NCI-H226 (cell line): ENCODE measurements at regions not wholly inside any gene's neighbourhood (a gene's known extent, or its start where the extent isn't known, plus 50 kb on each side); places are given as distances from the start of the nearest gene placed in this dataset.

ENCODE experiments used
- DNase-seq: peaks from one replicate; pipeline ENCODE4 v3.0.0-alpha.2; 2015

GRCh38 chr4:22097596-22097995 lies 149.0 kb upstream of the KCNIP4 start:
- DNase-seq: no peak

- DNase-seq: no peak
These were observed 145.6 kb upstream of the KCNIP4 start for GRCh38 chr4:22094217-22094616.

DNA sequence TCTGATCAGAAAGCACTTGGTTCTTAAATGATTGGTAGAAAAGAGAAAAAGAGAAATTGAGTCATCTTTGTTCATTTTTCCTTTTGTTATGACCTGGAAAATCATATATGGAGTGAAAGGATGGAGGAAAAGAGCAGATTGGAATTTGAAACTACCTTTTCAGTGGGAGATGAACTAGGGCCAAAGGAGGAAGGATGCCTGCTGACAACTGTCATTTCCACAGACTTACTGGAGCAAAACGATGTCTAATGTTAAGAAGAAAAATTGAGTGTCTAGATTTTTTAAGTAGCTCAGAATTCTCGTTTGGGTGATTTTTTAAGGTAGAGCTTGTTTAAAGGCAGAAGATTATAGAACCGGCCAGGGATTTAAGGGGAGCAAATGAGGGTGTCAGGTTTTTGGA lies 144.6 kb upstream of the KCNIP4 start:
- DNase-seq: no peak

GRCh38 chr4:22091906-22092305 lies 143.3 kb upstream of the KCNIP4 start:
- no peak for DNase-seq

DNA sequence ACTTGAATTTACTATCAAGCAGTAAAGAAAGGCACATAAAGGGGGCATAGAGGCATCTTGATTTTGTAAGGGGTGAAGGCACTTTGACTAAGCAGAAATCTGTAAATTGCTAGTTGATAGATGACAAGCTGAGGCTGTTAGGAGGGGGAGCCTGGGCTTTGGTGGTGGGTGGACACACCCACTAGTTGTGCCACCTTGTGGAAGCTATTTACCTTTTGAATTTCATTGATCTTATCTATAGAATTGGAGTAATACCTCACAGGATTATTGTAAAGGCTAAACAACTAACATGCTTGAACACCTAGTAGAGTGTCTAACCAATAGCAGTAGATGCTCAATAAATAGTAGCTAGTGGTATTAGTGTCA lies 142.8 kb upstream of the KCNIP4 start:
- DNase-seq: no peak

DNA sequence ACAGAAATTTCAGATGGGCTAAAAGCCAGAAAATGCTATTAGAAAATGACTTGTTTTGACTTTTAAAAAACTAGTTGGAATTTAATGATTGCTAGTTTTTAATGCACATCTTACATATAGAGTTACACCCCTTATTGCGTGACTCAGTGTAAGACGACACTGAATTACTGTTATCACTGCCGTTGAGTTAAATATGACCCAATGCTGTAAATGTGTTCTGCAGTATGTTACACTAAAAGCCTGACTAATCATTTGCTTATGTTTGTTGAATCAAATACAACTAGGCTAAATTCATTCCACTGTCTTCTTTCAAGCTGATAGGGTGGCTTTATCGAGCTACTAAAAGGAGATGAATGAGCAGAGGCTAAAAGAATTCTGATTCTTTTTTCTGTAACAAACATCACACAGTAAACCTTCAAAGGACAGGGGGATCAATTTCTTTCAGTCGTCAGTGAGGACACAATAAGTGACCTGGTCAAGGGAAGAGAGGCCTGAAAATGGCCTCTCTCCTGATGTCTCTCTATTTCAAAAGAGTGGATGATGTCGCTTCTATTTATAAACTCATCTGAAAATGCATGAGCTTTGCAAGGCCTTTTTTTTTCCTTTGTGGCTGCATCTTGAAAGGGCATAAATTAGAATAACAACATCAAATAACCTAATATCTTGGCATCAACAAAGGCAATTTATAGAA lies 142.2 kb upstream of the KCNIP4 start:
- peak; percentile 15 for DNase-seq

- DNase-seq: no peak
These were observed 129.0 kb upstream of the KCNIP4 start for GRCh38 chr4:22077571-22077970.

DNA sequence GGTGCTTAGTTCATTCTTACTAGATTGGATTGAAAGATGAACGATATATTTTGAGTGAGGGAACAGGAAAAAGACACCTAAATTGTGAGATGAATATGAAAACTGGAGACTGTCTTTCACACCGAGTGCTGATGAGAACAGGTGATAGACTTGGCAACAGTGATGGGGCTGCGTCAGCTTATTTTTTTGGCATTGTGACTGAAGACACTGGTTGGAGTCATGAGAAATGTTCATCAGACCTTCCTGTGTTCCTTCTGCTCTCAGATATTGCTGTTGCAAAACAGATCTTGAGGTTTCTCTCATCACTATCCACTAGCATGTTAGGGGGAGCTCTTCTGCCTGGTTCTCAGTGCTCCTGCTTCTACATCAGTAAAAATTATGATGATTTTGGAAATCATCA lies 124.2 kb upstream of the KCNIP4 start:
- DNase-seq: no peak

- no peak for DNase-seq
These were observed 123.7 kb upstream of the KCNIP4 start for GRCh38 chr4:22072240-22072639.

- DNase-seq: peak; percentile 66
These were observed 123.2 kb upstream of the KCNIP4 start for GRCh38 chr4:22071749-22072148.

DNA sequence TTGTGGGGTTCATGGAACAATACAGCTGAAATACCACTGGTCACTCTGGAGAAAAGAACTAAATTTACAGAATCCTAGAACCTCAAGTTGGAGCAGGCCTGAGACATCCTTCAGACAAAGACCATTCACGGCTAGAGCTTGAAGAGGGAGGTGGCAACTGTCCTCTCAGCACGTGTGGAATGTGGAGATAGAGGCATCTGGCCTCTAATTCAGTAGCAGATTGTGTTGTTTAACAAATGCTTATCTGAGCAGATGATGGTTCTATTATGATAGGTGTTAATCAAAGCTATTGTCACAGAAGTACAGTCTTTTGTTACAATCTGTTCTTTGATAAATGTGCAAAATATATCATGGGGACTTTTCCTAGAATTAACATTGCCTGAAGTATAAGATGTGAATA lies 121.7 kb upstream of the KCNIP4 start:
- DNase-seq: no peak

DNA sequence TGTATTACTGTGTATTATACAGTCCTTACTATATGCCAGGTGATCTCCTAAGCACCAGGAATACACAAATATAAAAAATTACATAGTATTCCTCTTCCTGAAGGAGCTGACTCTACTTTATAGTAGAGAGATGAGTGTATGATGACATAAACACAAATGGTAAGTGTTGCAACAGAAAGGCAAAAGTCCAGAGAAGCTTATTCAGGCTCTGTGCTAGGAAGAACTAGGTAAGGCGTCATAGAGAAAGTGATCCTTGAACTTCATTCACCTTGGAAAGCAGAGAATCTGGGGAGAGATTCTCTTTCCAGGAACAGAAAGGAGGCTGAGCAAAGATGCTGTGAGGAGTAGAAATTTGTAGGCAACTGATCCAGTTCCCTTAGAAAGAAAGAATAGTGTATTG lies 115.0 kb upstream of the KCNIP4 start:
- peak; percentile 28 for DNase-seq

DNA sequence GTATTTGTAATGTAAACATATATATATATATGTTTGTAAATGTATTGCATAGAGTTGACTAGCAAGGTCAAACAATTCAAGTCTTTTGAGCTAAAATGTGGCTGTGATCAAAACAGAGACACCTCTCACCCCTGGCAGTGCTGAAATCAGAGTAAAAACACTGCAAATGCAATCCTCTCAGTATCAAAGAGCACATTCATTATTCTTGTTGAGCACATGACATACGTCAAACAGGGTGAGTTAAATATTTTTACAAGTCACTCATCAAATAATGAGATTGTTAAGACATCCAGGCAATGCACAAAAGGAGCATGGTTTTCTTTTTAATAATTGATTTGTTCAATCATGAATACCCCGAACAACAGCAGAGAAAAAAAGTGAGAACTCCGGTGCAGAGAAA lies 114.1 kb upstream of the KCNIP4 start:
- no peak for DNase-seq

- DNase-seq: no peak
These were observed 107.4 kb upstream of the KCNIP4 start for GRCh38 chr4:22055954-22056353.

DNA sequence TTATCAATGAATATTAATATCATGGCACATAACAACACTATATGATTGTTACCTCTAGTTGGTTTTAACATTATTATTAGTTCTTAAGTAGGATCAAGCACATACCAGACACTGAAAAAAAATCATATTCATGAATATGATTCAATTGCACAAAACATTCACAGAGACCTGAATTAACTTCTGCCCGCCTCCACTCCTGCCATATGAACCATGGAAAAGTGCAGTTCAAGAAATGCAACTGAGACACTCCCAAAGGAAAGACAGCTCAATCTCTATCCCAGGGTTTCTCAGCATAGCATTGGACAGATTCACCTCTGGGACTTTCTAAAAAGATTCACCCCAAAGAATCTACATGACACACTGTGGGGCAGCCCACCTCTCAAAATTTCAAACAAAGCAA lies 103.5 kb upstream of the KCNIP4 start:
- DNase-seq: no peak

GRCh38 chr4:22048323-22048722 lies 99.8 kb upstream of the KCNIP4 start:
- DNase-seq: no peak

- no peak for DNase-seq
These were observed 99.2 kb upstream of the KCNIP4 start for GRCh38 chr4:22047793-22048192.

GRCh38 chr4:22045051-22045630 lies 96.6 kb upstream of the KCNIP4 start:
- DNase-seq: no peak

DNA sequence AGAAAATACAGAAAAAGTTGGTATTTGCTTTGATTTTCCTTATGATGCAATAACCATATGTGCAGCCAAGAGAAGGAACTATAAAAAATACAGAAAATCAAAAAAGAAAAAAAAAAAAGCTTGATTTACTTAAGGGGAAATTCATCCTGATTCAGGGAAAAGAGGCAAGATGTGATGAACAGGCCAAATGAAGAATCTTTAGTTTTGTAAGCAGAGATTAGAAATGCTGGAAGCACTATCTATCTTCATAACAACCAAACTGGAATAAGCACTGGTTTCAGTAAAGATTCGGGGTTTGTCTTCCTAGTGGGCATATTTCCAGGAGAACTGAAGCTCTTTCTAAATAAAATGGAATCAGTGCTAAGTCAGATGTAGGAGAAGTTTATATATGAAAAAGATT lies 82.9 kb upstream of the KCNIP4 start:
- no peak for DNase-seq

DNA sequence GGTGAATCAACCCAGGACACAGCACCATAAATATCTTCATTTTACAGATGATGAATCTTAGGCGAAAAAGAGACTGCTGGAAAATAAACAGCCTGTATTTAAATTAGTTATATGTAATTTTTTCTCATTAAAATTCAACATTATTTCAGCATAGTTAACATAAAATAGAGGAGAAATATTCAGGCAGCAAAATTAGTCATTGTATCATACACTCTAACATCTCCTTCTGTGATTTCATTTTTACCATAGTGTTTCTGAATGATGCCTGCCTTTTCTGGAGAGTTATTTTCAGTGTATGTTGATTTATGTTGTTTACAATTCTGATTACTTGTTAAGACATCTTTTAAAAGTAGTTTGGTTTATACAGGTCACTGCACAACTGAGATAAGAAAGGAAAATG lies 82.3 kb upstream of the KCNIP4 start:
- no peak for DNase-seq

DNA sequence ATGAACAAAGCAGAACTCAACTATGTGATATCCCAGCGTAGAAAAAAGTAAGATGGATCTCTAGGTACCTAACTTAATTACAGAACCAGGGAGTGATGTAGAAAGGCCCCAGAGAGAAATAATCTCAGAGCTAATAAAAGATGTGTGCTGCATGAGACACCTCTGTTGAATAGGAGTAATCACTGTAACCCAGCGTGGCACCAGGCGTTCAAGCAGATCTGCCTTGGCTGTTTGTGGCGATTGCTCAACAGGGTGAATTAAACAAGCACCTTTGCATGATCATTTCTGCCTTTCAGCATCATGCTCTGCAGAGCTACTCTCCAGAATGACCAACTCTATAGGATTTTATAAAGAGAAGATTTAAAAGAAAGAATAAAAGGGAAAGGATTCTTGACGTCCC lies 81.7 kb upstream of the KCNIP4 start:
- no peak for DNase-seq

GRCh38 chr4:22029803-22030202 lies 81.2 kb upstream of the KCNIP4 start:
- DNase-seq: no peak

GRCh38 chr4:22021106-22021505 lies 72.5 kb upstream of the KCNIP4 start:
- DNase-seq: peak; percentile 76

DNA sequence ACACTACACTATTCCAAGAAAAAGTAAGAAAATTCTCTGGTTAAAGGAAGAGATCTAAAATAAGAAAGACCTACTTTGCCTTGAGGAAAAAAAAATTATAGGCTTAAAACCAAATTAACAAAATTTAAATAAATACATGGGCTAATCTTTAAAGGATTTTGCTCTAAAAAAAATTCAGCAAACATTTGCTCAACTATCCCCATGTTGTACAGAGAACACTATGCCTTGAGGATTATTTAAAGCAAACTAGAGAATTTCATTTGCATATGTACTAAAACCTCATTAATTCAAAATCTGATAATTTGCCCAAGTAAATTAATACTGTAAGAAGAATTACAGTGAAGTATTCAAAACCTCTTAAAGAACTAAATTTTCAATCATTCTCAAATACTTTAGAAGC lies 71.6 kb upstream of the KCNIP4 start:
- DNase-seq: no peak

- DNase-seq: peak; percentile 65
These were observed 71.1 kb upstream of the KCNIP4 start for GRCh38 chr4:22019676-22020075.
